ENCODE measurements at regions not wholly inside any gene's neighbourhood (a gene's known extent, or its start where the extent isn't known, plus 50 kb on each side); places are given as distances from the start of the nearest gene placed in this dataset.

GRCh38 chr6:43878823-43879495, 108.9 kb downstream of the VEGFA start:
- no peak for DNase-seq

DNA sequence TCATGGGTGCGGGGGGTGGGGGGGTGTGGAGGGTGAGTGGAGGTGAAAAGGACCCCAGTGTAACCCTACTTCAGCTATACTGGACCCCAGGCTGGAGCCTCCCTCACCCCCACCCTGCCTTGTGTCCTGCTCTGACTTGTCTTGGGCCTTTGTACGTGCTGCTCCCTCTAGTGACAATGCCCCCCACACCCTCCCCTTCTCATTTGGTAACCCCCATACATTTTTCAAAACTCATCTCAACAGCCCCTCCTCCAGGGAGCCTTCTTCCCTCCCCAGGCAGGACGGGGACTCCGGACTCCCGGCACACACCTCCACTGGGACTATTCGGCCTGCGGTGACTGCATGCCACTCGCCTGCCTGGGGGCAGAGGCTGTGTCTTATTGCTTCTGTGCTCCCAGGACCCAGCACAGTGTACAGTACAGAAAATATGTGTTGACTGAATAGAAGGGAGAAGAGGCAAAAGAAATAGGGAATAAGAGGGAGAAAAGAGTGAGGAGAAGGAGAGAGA, 108.2 kb downstream of the VEGFA start:
- DNase-seq: no peak

- DNase-seq: no peak
These were observed 107.6 kb downstream of the VEGFA start for GRCh38 chr6:43877463-43878126.

DNA sequence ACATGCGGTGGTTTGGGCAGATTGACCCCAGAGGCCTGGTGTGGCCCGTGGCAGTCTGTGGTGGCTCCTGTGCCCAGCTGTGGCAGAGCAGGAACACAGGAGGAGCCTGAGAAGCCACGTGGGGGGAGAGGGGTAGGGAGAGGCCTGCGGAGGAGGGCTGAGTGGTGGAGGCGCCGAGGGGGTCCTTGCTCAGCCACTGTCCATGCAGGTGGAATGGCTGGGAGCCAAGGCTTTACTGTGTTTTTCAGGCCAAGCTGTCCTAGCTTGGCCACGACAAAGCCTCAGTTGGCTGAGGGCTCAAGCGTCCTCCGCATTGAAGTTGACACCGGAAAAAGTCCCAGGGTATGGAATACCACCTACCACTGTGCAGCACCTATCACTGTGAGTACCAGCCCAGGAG, 107.0 kb downstream of the VEGFA start:
- DNase-seq: no peak

- no peak for DNase-seq
These were observed 106.6 kb downstream of the VEGFA start for GRCh38 chr6:43876602-43877001.

- DNase-seq: no peak
These were observed 106.0 kb downstream of the VEGFA start for GRCh38 chr6:43875849-43876572.

DNA sequence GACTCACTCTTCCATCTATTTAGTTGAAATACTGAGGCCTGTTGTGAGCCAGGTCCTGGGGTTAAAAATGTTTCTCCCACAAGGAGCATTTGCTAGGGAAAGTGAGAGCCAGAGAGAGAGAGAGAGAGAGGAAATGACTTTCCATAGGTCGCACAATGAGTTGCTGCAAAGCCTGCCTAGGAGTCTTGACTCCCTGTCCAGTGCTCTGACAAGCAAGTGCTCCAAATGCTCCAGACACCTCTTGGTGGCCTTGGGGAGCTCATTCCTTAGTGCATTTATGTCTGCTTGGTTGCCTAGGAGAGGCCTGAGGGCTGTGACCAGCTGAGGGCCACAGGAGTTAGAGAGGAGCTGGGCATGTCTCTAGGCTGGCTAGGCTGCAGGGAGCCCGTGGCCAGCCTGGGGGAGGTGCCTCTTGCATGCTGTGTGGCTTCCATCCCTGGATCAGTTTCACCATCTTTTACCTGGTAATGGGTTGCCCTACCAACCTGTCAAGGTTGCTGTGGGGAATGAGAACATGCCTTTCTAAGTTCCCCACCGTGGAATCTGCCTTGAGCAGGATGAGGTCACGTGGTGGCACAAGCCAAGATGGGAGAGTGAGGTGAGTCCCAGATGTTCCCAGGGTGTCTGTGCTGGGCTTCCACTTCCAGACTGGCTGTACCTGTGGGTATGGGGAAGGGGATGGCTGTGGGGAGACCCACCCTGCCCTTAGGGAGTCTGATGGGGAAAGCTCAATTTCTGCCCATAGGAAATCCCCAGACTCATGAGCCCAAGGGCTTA, 105.0 kb downstream of the VEGFA start:
- no peak for DNase-seq

DNA sequence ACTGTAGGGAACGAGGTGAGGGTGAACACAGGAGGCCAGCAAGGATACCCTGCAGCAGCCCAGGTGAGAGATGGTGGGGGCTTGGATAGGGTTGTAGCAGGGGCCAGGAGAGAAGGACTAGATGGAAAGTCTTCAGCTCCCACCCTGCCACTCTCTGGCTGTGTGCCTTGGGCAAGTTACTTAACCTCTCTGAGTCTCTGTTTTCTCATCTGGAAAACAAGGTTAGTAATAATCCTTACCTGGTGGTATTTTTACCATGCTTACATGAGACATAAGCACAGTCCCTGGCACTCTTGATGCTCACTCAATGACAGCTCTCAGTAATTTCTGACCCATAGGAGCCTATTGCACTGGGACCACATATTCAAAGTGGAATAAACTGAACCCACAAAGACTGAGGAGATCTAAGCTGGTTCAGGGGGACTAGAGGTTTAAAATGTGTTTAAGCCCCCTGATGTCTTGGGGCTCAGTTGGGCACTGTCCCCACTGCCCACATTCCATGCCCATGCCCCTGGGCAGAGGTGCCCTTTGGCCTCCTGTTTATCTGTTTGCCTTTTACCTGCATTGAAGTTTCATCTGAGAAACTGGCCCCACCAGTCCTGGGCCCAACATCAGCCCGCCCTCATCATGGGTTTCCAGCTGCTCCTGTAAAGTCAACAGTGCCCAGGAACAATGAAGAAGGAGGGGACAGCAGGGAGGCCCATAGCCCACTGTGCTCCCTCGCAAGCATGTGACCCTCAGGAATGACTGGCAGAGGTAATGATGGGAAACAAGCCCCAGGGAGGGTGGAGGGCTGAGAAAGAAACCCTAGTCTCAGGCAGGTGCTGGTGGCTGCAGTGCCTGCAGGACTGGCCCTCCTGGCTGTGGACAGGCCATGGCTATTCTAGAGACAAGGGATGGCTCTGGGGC, 104.0 kb downstream of the VEGFA start:
- no peak for DNase-seq

DNA sequence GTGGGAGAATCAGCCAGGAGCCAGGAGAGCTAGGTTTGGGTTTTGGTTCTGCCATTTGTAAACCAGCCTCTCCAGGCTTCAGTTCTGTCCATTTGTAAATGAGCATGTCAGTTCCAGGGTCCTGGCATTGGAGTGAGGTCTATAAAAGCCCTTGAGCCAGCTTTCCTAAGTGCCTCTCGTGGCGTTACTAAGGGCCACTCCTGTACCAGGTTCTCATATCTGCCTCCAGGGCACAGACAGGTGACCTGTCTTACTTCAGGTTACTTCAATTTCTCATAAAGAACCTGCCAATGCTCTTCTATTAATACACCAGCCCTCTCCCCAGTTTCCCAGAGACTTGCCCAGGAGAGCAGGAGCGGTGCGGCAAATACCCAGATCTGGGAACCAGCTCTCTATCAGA, 101.9 kb downstream of the VEGFA start:
- no peak for DNase-seq

DNA sequence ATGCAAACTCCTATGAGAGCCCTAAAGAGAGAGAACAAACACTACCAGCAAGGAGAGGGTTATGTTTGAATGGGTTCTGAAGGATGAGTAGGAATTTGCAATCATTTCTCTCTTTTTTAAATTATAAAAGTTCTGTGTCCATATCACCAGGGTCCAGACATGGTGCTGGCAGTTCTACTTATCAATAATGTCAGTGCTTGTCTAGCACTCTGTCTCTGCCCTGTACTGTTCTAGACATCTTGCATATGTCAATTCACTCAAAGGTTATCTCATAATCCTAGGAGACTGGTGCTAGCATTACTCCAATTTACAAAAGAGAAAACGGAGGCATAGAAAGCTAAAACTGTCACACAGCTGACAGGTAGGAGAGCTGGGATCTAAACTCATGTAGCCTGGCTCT, 101.3 kb downstream of the VEGFA start:
- no peak for DNase-seq

DNA sequence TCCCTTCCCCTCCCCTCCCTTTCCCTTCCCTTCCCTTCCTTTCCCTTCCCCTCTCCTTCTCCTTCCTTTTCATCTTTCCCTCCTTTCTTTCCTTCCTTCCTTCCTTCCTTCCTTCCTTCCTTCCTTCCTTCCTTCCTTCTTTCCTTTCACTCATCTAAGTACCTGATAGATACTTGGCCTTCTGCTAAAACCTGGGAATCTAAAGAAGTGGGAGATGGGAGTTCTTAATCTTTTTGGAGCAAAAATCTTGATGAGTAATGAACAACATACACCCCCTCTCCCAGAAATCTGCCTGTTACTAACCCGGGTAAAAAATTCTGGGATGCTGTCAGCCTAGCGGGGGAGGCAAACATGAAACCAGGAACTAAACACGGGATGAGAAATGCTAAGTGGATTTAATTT, 100.7 kb downstream of the VEGFA start:
- DNase-seq: no peak

DNA sequence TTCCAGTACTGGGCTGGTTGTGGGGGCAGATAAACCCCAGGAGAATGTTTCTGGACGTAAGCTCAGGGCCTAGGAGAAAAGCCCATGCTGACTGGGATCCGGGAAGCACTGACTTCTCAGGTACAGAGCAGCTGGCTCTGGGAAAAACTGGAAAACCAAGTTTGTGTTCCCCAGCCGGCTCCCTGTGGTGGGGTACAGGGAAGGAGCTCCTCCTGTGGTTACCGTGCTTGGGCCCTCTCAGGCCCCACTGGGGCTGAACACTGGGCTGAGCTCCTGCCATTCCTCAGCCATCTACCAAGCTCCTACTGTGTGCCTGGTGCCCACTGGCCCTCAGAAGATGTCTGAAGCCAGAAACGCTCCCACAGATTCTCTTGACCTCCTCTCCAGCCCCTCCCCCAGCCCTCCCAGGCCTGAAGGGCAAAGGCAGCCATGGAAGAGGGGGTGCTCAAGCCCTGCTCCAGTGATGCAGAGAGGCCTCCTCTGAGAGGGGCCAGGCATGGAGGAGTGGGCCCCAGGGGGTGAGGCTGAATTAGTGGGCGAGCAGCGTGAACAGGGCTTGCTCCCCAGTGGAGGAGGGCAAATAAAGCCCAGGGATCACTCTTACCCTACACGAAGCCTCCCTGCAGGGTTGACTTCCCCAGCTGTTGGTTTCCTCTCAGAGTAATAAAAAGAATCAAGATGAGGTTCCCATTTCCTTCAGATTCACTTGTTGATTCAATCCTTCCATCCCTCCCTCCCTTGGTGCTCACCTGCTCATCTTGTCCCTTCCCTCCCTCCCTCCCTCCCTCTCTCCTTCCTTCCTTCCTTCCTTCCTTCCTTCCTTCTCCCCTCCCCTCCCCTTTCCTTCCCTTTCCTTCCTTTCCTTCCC, 100.0 kb downstream of the VEGFA start:
- no peak for DNase-seq

GRCh38 chr6:43869079-43869710, 99.2 kb downstream of the VEGFA start:
- no peak for DNase-seq

- no peak for DNase-seq
These were observed 98.5 kb downstream of the VEGFA start for GRCh38 chr6:43868467-43868866.

GRCh38 chr6:43867996-43868395, 98.0 kb downstream of the VEGFA start:
- DNase-seq: no peak

DNA sequence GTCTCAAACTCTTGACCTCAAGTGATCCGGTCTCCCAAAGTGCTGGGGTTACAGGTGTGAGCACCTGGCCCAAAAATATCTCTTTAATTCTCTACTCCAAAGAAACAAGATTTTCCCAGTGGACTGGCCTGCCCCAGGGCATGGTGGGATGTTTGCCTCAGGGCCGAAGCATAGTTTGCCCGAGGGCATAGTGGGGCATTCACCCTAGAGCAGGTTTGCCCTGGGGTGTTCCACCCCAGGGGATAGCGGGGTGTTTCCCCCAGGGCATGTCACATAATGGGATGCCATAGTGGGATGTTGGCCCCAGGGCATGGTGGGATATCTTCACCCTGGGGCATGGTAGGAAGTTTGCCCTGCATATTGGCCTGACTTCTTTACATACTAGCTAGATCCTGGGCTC, 97.2 kb downstream of the VEGFA start:
- no peak for DNase-seq

- no peak for DNase-seq
These were observed 96.1 kb downstream of the VEGFA start for GRCh38 chr6:43865932-43866645.

DNA sequence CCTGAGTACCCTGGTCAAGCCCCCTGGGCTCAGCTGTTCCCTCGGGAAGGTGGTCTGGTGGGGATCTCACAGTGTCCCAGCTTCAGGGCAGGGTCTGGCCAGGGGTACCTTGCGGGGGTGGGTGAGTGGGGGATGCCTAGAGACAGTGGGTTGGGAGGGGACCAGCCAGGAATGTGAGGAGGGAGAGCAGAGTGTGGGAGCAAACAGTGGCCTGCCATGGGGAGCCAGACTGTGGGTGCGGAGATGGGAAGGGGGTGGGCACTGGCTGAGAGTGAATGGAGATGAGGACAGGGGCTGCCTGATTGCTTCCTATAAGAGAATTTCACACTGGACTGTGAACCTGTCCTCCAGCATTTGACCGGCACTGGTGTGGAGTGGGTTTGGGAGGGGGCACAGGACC, 95.1 kb downstream of the VEGFA start:
- DNase-seq: no peak

DNA sequence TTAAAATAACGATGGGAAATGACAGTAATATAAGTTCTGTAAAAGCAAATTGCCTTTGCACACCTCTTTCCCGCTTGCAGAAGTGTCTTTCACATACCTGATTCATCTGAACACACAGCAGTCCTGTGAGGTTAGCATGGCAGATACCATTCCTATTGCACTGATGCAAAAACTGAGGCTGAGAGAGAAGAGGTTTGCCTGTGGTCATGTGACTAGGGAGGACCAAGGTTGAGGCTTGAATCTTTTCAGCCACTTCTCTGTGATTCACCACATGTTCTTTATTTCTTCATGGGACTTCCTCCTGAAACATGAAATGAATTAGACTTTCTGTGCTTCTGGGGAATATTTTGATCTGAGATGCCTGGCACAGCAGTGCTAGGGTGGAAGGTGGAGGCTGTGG, 92.9 kb downstream of the VEGFA start:
- no peak for DNase-seq

All from 8988T (cell line).